GM12873 (cell line): ENCODE measurements at regions not wholly inside any gene's neighbourhood (a gene's known extent, or its start where the extent isn't known, plus 50 kb on each side); places are given as distances from the start of the nearest gene placed in this dataset.

Experiments used
- TF ChIP-seq, protein P1 (sequence below): IDR thresholded peaks from 2 replicates; pipeline ENCODE4 v1.5.1; 2012; ENCODE audit warnings: low read depth, mild to moderate bottlenecking, moderate library complexity, low read length, control low read depth; ENCODE audit not compliant: insufficient read depth; ENCODE audit errors: missing control alignments

DNA sequence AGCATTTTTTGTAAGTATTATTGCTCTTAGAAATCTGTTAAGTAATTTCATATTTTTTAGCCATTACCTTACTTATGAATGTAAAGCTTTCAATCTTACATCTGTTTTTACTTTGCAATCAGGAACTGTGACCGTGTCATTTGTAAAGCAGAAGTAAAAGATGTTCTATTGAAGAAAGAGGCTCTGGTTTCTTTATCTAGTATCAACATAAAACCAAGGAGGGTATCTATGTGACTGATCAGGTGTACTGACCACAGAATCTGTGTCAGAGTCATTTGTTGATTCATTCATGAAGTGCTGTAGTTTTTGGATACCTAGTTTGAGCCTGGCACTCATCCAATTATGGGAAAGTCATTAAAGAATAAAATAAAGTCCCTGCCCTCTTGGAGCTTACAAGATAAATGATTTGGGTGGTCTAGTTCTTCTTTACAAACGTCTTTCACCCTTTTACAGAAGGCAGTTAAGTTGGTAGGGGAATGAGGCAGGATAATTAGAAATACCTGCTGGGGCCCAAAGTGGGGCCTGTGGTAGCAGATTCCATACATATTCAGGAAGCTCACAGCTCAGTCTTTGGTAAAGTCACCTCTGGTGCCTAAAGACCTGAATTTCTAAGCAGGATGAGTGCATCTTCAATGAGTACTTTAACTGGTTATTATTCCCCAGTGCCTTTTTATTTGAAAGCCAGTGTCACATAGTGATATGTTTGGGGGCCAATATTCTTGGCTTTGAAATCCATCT lies 260.6 kb upstream of the NT5C1B start:
- TF ChIP-seq, protein P1, sequence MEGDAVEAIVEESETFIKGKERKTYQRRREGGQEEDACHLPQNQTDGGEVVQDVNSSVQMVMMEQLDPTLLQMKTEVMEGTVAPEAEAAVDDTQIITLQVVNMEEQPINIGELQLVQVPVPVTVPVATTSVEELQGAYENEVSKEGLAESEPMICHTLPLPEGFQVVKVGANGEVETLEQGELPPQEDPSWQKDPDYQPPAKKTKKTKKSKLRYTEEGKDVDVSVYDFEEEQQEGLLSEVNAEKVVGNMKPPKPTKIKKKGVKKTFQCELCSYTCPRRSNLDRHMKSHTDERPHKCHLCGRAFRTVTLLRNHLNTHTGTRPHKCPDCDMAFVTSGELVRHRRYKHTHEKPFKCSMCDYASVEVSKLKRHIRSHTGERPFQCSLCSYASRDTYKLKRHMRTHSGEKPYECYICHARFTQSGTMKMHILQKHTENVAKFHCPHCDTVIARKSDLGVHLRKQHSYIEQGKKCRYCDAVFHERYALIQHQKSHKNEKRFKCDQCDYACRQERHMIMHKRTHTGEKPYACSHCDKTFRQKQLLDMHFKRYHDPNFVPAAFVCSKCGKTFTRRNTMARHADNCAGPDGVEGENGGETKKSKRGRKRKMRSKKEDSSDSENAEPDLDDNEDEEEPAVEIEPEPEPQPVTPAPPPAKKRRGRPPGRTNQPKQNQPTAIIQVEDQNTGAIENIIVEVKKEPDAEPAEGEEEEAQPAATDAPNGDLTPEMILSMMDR, result no peak

DNA sequence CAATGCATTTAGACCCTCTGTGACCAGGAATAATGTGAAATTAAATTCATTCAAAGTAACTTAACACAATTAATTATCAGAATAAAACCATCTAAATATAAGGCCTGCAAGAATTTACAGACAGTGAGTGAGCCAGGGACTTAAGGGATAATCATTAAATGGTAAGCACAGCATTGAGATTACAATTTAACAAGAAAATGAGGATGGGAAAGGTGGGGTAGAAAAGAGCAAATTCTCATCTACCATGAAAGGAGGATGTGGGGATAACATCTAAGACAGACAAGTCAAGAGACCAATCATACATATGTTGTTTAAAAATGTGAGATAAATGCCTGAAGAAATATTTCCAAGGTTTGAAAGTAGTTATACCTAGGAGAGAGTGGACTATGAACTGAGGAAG lies 259.3 kb upstream of the NT5C1B start:
- TF ChIP-seq, protein P1, result no peak

DNA sequence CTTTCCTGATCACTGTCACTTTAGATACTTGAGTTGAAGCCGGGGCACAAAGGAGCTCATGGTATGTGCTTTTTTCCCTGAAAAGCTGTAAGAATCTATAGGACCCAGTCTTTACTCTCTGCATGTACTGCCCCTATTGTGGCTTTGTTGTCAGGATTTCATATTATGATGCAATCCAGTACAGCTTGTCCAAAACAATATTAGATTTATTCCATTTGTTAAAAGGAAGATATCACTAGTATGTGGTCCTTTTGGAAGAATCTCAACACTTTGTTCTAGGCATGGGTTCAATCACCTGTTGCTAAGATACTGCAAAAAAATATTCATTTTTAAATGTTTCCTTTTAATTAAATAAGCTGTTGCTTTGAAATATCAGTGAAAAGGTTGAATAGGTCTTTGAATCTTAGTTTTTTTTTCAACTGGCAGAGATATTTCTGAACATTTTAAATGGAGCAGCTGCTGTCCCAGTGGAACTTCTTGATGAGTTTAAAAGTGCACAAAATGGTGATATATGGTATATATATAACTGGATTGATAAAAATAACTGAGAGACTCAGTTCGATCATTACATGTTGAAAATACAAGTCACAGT lies 256.6 kb upstream of the NT5C1B start:
- TF ChIP-seq, protein P1, result no peak

DNA sequence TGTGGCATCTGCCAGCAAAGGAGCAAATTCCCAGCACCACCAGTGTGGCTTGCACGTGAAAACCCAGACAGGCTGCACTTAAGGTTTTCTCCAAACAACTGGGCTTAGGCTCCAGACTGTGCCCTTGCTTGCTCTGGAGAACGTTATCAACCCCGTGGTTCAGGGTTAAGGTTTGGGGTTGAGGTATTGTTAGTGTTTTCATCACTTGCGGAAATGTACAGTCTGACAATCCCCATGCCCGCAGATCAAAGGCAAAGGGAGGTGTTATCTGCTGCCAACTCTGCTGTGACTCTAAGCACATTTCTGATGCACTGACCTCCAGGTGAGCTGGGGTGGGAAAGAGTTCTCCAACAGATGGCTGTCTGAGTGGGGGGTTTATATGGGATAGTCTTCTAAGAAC lies 253.5 kb upstream of the NT5C1B start:
- TF ChIP-seq, protein P1, result no peak

DNA sequence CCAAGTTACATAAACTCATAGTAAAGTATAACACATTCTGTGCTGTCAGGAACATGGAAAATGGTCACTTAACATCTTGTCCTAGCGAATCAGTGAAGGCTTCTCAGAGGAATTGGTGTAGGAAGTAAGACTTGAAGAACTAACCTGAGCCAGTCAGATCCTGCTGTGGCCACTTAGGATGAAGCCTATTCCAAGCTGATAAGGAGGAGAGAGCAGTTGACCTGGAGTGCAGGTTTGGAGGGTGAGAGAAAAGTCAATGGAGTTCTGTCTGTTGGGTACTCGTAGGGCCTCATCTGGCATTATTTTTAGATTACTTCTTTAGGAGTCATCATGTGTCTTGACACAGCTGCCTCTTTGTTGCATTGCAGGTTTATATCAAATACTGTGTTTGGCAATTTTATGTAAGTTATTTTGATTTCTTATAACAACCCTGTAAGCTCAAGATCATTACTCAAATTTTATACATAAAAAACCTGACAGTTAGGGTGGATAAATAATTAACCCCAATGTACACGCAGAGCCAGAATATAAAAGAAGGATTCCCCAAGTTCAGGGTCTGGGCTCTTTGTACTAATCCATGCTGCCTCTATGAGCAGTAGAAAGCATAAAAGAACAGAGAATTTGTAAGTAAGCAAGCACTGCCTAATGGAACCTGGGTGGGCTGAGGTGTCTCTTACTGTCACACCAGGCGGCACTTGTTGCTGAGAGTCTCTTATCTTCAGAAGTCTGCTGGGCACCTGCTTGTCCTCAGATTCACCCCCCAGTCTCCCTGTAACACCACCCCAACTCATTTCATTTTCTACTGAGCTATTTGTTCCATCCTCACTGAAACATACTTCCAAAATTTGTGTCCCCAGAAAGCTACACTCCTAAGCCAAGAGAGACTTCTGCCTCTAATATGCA lies 252.1 kb upstream of the NT5C1B start:
- TF ChIP-seq, protein P1, result no peak

DNA sequence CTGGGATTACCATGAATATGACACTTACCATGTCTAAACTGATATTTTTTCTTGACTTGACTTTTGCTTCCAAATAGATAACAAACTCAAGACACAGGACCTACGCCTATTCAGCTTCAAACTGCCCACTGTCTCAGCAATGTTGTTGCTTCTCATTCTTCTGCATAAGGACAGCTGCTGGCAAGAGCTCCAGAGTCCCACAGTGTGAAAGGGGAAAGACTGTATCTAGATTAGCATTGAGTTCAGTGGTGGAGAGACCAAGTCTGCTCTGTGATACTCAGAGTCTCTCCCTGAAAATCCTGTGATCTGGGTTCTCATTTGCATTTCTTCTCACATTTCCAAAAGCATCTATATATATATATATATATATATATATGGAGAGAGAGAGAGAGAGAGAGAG lies 247.9 kb upstream of the NT5C1B start:
- TF ChIP-seq, protein P1, result no peak

DNA sequence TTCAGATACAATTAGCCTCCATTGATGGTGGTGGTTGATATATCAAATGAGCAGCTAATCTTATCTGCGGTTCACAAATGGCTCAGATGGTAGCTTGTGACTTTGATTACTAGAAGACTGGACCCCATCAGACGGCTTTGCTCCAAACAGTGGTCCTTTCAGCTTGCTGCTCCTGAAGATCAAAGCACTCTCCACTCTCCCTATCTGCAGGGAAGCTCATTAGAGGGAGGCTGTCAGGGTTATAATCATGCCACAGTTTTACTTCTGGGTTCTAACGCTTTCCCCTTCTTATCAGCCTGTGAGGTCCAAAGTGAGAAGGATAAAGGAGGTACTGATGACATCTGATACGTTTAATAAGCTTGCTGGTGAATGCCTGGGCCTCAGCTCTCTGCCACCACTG lies 247.1 kb upstream of the NT5C1B start:
- TF ChIP-seq, protein P1, result no peak
